ENCODE measurements at regions not wholly inside any gene's neighbourhood (a gene's known extent, or its start where the extent isn't known, plus 50 kb on each side); places are given as distances from the start of the nearest gene placed in this dataset.

GRCh38 chr3:76370749-76371520, 585.6 kb upstream of the ZNF717 start:
- Histone ChIP-seq H3K4me3 (ENCODE audit: low read depth, low read length) (no peak overlapping the region), H3K4me1 (ENCODE audit: control insufficient read depth, insufficient read depth, low read length) (no peaks in the 10 kb centered on the region), H3K27ac (ENCODE audit: extremely low read depth, low read depth, low read length) (no peak overlapping the region), H3K9me3 (ENCODE audit: control insufficient read depth, insufficient read depth, low read depth, low read length) (no peaks in the 10 kb centered on the region), H3K36me3 (ENCODE audit: control insufficient read depth in 2 of 2, insufficient read depth in 1 of 2, low read length in 2 of 2) (no peaks in the 10 kb centered on the region)
- CTCF ChIA-PET: no interaction called here
- TF ChIP-seq ZNF341 (tag by site-specific recombination; IDR thresholded peaks at IDR 0.05; ENCODE audit: low read depth): no peak
- no peak for TF ChIP-seq ZNF121 (tag by site-specific recombination; IDR thresholded peaks at IDR 0.05)
- no peak for TF ChIP-seq ZBTB1 (tag by site-specific recombination; IDR thresholded peaks at IDR 0.05)
- TF ChIP-seq ZNF558 (tag by site-specific recombination; IDR thresholded peaks at IDR 0.05): no peak
- TF ChIP-seq ZNF707 (tag by site-specific recombination; IDR thresholded peaks at IDR 0.05): no peak
- TF ChIP-seq TCF7L2 (IDR thresholded peaks at IDR 0.05; ENCODE audit: borderline replicate concordance, low read depth, low read length): no peak
- POLR2A ChIA-PET: no interaction called here

DNA sequence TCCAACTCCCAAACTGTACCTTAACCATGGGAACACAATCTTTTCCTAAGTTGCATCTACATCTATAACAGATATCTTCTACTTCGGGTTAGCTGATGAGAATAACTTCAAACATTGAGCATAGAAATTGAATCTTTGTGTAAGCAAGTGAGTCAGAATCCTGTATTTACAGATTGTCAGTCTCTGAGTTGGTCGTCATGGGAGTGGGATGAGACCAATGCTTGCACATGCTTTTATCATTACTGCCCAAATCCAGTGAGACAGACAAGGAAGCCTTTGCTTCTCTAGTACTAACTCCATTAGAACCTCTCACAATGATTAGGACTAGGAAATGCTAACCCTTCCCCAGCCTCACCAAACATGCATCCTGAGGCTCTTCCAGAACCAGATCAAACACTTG, 587.1 kb upstream of the ZNF717 start:
- CTCF ChIA-PET: no interaction called here
- no peak overlapping the region for H3K4me3 ChIP-seq (ENCODE audit: low read depth, low read length)
- H3K27ac ChIP-seq (ENCODE audit: extremely low read depth, low read depth, low read length): no peak overlapping the region
- H3K36me3 ChIP-seq (ENCODE audit: control insufficient read depth in 2 of 2, insufficient read depth in 1 of 2, low read length in 2 of 2): no peaks in the 10 kb centered on the region
- no peaks in the 10 kb centered on the region for H3K4me1 ChIP-seq (ENCODE audit: control insufficient read depth, insufficient read depth, low read length)
- TF ChIP-seq, protein P1, sequence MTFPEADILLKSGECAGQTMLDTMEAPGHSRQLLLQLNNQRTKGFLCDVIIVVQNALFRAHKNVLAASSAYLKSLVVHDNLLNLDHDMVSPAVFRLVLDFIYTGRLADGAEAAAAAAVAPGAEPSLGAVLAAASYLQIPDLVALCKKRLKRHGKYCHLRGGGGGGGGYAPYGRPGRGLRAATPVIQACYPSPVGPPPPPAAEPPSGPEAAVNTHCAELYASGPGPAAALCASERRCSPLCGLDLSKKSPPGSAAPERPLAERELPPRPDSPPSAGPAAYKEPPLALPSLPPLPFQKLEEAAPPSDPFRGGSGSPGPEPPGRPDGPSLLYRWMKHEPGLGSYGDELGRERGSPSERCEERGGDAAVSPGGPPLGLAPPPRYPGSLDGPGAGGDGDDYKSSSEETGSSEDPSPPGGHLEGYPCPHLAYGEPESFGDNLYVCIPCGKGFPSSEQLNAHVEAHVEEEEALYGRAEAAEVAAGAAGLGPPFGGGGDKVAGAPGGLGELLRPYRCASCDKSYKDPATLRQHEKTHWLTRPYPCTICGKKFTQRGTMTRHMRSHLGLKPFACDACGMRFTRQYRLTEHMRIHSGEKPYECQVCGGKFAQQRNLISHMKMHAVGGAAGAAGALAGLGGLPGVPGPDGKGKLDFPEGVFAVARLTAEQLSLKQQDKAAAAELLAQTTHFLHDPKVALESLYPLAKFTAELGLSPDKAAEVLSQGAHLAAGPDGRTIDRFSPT (tag by site-specific recombination; IDR thresholded peaks at IDR 0.05): no peak
- TF ChIP-seq ZNF121 (tag by site-specific recombination; IDR thresholded peaks at IDR 0.05) (no peak), ZNF48 (tag by site-specific recombination; IDR thresholded peaks at IDR 0.05) (no peak), HOXA7 (CRISPR knock-in tag; IDR thresholded peaks at IDR 0.05; ENCODE audit: borderline replicate concordance) (no peak), ZNF549 (tag by site-specific recombination; IDR thresholded peaks at IDR 0.05) (no peak), ZNF146 (tag by site-specific recombination; IDR thresholded peaks at IDR 0.05) (no peak), TSHZ1 (tag by site-specific recombination; IDR thresholded peaks at IDR 0.05; ENCODE audit: borderline replicate concordance) (no peak)
- TF ChIP-seq, protein P2, sequence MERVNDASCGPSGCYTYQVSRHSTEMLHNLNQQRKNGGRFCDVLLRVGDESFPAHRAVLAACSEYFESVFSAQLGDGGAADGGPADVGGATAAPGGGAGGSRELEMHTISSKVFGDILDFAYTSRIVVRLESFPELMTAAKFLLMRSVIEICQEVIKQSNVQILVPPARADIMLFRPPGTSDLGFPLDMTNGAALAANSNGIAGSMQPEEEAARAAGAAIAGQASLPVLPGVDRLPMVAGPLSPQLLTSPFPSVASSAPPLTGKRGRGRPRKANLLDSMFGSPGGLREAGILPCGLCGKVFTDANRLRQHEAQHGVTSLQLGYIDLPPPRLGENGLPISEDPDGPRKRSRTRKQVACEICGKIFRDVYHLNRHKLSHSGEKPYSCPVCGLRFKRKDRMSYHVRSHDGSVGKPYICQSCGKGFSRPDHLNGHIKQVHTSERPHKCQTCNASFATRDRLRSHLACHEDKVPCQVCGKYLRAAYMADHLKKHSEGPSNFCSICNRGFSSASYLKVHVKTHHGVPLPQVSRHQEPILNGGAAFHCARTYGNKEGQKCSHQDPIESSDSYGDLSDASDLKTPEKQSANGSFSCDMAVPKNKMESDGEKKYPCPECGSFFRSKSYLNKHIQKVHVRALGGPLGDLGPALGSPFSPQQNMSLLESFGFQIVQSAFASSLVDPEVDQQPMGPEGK (tag by site-specific recombination; IDR thresholded peaks at IDR 0.05): no peak
- TF ChIP-seq, protein P3, sequence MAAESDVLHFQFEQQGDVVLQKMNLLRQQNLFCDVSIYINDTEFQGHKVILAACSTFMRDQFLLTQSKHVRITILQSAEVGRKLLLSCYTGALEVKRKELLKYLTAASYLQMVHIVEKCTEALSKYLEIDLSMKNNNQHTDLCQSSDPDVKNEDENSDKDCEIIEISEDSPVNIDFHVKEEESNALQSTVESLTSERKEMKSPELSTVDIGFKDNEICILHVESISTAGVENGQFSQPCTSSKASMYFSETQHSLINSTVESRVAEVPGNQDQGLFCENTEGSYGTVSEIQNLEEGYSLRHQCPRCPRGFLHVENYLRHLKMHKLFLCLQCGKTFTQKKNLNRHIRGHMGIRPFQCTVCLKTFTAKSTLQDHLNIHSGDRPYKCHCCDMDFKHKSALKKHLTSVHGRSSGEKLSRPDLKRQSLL (tag by site-specific recombination; IDR thresholded peaks at IDR 0.05): no peak
- TF ChIP-seq, protein P4, sequence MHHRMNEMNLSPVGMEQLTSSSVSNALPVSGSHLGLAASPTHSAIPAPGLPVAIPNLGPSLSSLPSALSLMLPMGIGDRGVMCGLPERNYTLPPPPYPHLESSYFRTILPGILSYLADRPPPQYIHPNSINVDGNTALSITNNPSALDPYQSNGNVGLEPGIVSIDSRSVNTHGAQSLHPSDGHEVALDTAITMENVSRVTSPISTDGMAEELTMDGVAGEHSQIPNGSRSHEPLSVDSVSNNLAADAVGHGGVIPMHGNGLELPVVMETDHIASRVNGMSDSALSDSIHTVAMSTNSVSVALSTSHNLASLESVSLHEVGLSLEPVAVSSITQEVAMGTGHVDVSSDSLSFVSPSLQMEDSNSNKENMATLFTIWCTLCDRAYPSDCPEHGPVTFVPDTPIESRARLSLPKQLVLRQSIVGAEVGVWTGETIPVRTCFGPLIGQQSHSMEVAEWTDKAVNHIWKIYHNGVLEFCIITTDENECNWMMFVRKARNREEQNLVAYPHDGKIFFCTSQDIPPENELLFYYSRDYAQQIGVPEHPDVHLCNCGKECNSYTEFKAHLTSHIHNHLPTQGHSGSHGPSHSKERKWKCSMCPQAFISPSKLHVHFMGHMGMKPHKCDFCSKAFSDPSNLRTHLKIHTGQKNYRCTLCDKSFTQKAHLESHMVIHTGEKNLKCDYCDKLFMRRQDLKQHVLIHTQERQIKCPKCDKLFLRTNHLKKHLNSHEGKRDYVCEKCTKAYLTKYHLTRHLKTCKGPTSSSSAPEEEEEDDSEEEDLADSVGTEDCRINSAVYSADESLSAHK (tag by site-specific recombination; IDR thresholded peaks at IDR 0.05): no peak
- TF ChIP-seq, protein P5, sequence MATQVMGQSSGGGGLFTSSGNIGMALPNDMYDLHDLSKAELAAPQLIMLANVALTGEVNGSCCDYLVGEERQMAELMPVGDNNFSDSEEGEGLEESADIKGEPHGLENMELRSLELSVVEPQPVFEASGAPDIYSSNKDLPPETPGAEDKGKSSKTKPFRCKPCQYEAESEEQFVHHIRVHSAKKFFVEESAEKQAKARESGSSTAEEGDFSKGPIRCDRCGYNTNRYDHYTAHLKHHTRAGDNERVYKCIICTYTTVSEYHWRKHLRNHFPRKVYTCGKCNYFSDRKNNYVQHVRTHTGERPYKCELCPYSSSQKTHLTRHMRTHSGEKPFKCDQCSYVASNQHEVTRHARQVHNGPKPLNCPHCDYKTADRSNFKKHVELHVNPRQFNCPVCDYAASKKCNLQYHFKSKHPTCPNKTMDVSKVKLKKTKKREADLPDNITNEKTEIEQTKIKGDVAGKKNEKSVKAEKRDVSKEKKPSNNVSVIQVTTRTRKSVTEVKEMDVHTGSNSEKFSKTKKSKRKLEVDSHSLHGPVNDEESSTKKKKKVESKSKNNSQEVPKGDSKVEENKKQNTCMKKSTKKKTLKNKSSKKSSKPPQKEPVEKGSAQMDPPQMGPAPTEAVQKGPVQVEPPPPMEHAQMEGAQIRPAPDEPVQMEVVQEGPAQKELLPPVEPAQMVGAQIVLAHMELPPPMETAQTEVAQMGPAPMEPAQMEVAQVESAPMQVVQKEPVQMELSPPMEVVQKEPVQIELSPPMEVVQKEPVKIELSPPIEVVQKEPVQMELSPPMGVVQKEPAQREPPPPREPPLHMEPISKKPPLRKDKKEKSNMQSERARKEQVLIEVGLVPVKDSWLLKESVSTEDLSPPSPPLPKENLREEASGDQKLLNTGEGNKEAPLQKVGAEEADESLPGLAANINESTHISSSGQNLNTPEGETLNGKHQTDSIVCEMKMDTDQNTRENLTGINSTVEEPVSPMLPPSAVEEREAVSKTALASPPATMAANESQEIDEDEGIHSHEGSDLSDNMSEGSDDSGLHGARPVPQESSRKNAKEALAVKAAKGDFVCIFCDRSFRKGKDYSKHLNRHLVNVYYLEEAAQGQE (tag by site-specific recombination; IDR thresholded peaks at IDR 0.05): no peak
- no peaks in the 10 kb centered on the region for H3K9me3 ChIP-seq (ENCODE audit: control insufficient read depth, insufficient read depth, low read depth, low read length)
- POLR2A ChIA-PET: no interaction called here
